ENCODE measurements at regions not wholly inside any gene's neighbourhood (a gene's known extent, or its start where the extent isn't known, plus 50 kb on each side); places are given as distances from the start of the nearest gene placed in this dataset.

- Histone ChIP-seq H3K4me1 (replicated peaks in 1 of 2) (no peaks in the 10 kb centered on the region), H3K27ac (no peak overlapping the region), H3K27me3 (no peaks in the 10 kb centered on the region), H3K36me3 (replicated peaks in 1 of 2) (no peaks in the 10 kb centered on the region), H3K4me3 (no peak overlapping the region), H3K9me3 (replicated peaks in 1 of 3) (no peaks in the 10 kb centered on the region)
- no peak for DNase-seq
- no peak for TF ChIP-seq POLR2A (IDR thresholded peaks at IDR 0.05)
- no peak for TF ChIP-seq CTCF (IDR thresholded peaks at IDR 0.05)
- intact Hi-C loops (cut with DNase I), result no loop called here
- WGBS, 4 donors, result 79 to 88% (median 84%) methylated on average over 3 of the region's 3 CpGs
Observed at GRCh38 chr2:142218471-142218870, 87.7 kb upstream of the LRP1B start.

- no peak overlapping the region for H3K27ac ChIP-seq
- H3K4me1 ChIP-seq (replicated peaks in 1 of 2), result no peaks in the 10 kb centered on the region
- no peak overlapping the region for H3K4me3 ChIP-seq
- no peak for TF ChIP-seq CTCF (IDR thresholded peaks at IDR 0.05)
- no peak for TF ChIP-seq POLR2A (IDR thresholded peaks at IDR 0.05)
- H3K9me3 ChIP-seq (replicated peaks in 1 of 3), result no peaks in the 10 kb centered on the region
- H3K27me3 ChIP-seq, result no peaks in the 10 kb centered on the region
- intact Hi-C loops (cut with DNase I), result no loop called here
- no peaks in the 10 kb centered on the region for H3K36me3 ChIP-seq (replicated peaks in 1 of 2)
- DNase-seq, result no peak
Observed at GRCh38 chr2:142217804-142218203, 87.0 kb upstream of the LRP1B start.

- WGBS, 4 donors, result 32 to 58% (median 53%) methylated on average over 1 of the region's 1 CpG
- intact Hi-C loops (cut with DNase I), result no loop called here
- Histone ChIP-seq H3K4me3 (no peak overlapping the region), H3K27me3 (no peaks in the 10 kb centered on the region), H3K36me3 (replicated peaks in 1 of 2) (no peaks in the 10 kb centered on the region), H3K27ac (no peak overlapping the region), H3K9me3 (replicated peaks in 1 of 3) (no peaks in the 10 kb centered on the region), H3K4me1 (replicated peaks in 1 of 2) (no peaks in the 10 kb centered on the region)
- TF ChIP-seq CTCF (IDR thresholded peaks at IDR 0.05), result no peak
- no peak for TF ChIP-seq POLR2A (IDR thresholded peaks at IDR 0.05)
- DNase-seq, result no peak
Observed at GRCh38 chr2:142200062-142200461, 69.2 kb upstream of the LRP1B start.

- intact Hi-C loops (cut with DNase I), result no loop called here
- Histone ChIP-seq H3K27me3 (no peaks in the 10 kb centered on the region), H3K27ac (no peak overlapping the region), H3K4me1 (replicated peaks in 1 of 2) (no peaks in the 10 kb centered on the region), H3K4me3 (no peak overlapping the region), H3K36me3 (replicated peaks in 1 of 2) (no peaks in the 10 kb centered on the region), H3K9me3 (replicated peaks in 1 of 3) (no peaks in the 10 kb centered on the region)
- 66 to 77% (median 72%) methylated on average over 2 of the region's 2 CpGs for WGBS, 4 donors
- TF ChIP-seq POLR2A (IDR thresholded peaks at IDR 0.05) (no peak), CTCF (IDR thresholded peaks at IDR 0.05) (no peak)
- DNase-seq, result no peak
Observed at GRCh38 chr2:142199073-142199472, 68.3 kb upstream of the LRP1B start.

All from adrenal gland (tissue), 9 donors.